Large intestine (tissue), 3 donors: ENCODE measurements at regions not wholly inside any gene's neighbourhood (a gene's known extent, or its start where the extent isn't known, plus 50 kb on each side); places are given as distances from the start of the nearest gene placed in this dataset.

ENCODE experiments used
- DNase-seq, 2 donors: peaks; one replicate each; pipeline versions ENCODE4 v3.0.0 to v3.0.0-alpha.2; 2013
- H3K27ac ChIP-seq: one replicate; pipeline ENCODE4 v1.5.1; 2013; ENCODE audit warnings: low read length
- H3K27me3 ChIP-seq: 2 replicates; pipeline ENCODE4 v1.6.1; 2013; ENCODE audit warnings: low read length; ENCODE audit not compliant: control insufficient read depth, insufficient read depth
- H3K36me3 ChIP-seq: 2 replicates; pipeline ENCODE4 v1.6.1; 2013; ENCODE audit warnings: low read length; ENCODE audit not compliant: control insufficient read depth, insufficient read depth
- H3K4me1 ChIP-seq: one replicate; pipeline ENCODE4 v1.6.1; 2013; ENCODE audit warnings: low read length; ENCODE audit not compliant: control insufficient read depth, insufficient read depth
- H3K4me3 ChIP-seq: one replicate; pipeline ENCODE4 v1.5.1; 2013; ENCODE audit warnings: low read length
- H3K9me3 ChIP-seq: one replicate; pipeline ENCODE4 v1.6.1; 2013; ENCODE audit warnings: mild to moderate bottlenecking, low read depth, low read length, moderate library complexity; ENCODE audit not compliant: control insufficient read depth
- WGBS: methylation state at CpG from one replicate; pipeline ENCODE4 v1.1.5; 2013; ENCODE audit warnings: low lambda C conversion rate; ENCODE audit not compliant: insufficient coverage; 5-methylcytosine and 5-hydroxymethylcytosine counted together

- H3K4me3 ChIP-seq, result no peak overlapping the region
- H3K27me3 ChIP-seq, result no peaks in the 10 kb centered on the region
- 95% methylated on average over 3 of the region's 5 CpGs for WGBS
- no peaks in the 10 kb centered on the region for H3K4me1 ChIP-seq
- H3K9me3 ChIP-seq, result no peaks in the 10 kb centered on the region
- H3K36me3 ChIP-seq, result no peaks in the 10 kb centered on the region
- DNase-seq, result no peak
- no peak overlapping the region for H3K27ac ChIP-seq
These were observed 233.4 kb upstream of the SYT10 start for GRCh38 chr12:33672836-33673577.

- DNase-seq, result no peak
- no peaks in the 10 kb centered on the region for H3K27me3 ChIP-seq
- no peak overlapping the region for H3K27ac ChIP-seq
- no peaks in the 10 kb centered on the region for H3K36me3 ChIP-seq
- H3K4me1 ChIP-seq, result no peaks in the 10 kb centered on the region
- no peaks in the 10 kb centered on the region for H3K9me3 ChIP-seq
- no peak overlapping the region for H3K4me3 ChIP-seq
- WGBS, result 89% methylated on average over 1 of the region's 1 CpG
These were observed 237.2 kb upstream of the SYT10 start for GRCh38 chr12:33676866-33677265.

GRCh38 chr12:33678221-33678964 lies 238.8 kb upstream of the SYT10 start:
- Histone ChIP-seq H3K4me1 (no peaks in the 10 kb centered on the region), H3K36me3 (no peaks in the 10 kb centered on the region), H3K27ac (no peak overlapping the region), H3K27me3 (no peaks in the 10 kb centered on the region), H3K9me3 (no peaks in the 10 kb centered on the region), H3K4me3 (no peak overlapping the region)
- WGBS, result 67% methylated on average over 3 of the region's 8 CpGs
- no peak for DNase-seq

DNA sequence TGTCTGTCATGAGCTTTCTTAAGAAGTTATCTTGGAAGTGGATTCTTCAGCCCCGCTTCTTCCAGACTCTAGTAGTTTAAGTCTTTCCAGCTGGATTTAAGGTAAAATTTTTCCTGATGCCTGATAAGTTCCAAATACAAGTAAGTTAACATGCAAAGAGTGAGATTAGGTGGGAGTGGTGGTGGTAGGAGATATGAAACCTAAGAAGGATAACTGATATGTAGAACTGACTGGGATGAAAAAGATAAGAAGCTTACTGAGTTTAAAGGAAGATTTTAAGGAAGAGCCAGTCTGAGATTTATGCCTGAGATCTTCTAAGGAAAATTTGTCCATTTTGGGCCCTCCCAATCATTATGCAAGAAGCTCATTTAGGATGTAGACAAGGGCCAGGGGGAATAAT lies 250.9 kb upstream of the SYT10 start:
- Histone ChIP-seq H3K4me1 (no peaks in the 10 kb centered on the region), H3K4me3 (no peak overlapping the region), H3K9me3 (no peaks in the 10 kb centered on the region), H3K27me3 (no peaks in the 10 kb centered on the region), H3K36me3 (no peaks in the 10 kb centered on the region), H3K27ac (no peak overlapping the region)
- DNase-seq, result no peak
- 100% methylated on average over 1 of the region's 1 CpG for WGBS

GRCh38 chr12:33703221-33703620 lies 263.6 kb upstream of the SYT10 start:
- Histone ChIP-seq H3K27me3 (no peaks in the 10 kb centered on the region), H3K36me3 (no peaks in the 10 kb centered on the region), H3K27ac (no peak overlapping the region), H3K4me3 (no peak overlapping the region), H3K9me3 (no peaks in the 10 kb centered on the region), H3K4me1 (no peaks in the 10 kb centered on the region)
- no peak for DNase-seq
- 83% methylated on average over 1 of the region's 1 CpG for WGBS

DNA sequence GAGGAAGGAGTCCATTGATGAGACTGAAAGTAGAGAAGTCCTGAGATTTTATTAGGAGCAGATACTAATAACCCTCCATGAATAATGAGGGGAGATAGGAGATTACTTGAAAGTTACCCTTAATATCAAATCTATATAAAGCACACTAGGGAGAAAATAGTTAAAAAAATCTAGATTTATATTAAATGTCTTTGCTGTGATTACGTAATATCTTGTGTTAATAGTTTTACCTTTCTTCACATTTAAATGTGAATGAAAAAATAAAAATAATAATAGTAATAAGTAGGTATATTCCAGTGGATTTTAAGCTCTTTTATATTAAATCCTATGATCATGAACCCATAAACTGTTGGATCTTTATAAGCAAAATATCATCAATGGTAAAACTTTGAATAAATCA lies 267.3 kb upstream of the SYT10 start:
- no peaks in the 10 kb centered on the region for H3K9me3 ChIP-seq
- DNase-seq, result no peak
- H3K4me1 ChIP-seq, result no peaks in the 10 kb centered on the region
- H3K4me3 ChIP-seq, result no peak overlapping the region
- no peak overlapping the region for H3K27ac ChIP-seq
- 100% methylated on average over 1 of the region's 1 CpG for WGBS
- no peaks in the 10 kb centered on the region for H3K27me3 ChIP-seq
- no peaks in the 10 kb centered on the region for H3K36me3 ChIP-seq

GRCh38 chr12:33708935-33709334 lies 269.3 kb upstream of the SYT10 start:
- Histone ChIP-seq H3K4me3 (no peak overlapping the region), H3K9me3 (no peaks in the 10 kb centered on the region), H3K36me3 (no peaks in the 10 kb centered on the region), H3K27ac (no peak overlapping the region), H3K4me1 (no peaks in the 10 kb centered on the region), H3K27me3 (no peaks in the 10 kb centered on the region)
- DNase-seq, result no peak
- WGBS, result no CpG with 5 or more reads among the region's 3 CpGs

GRCh38 chr12:33710548-33710947 lies 270.9 kb upstream of the SYT10 start:
- no peak overlapping the region for H3K4me3 ChIP-seq
- 83% methylated on average over 1 of the region's 2 CpGs for WGBS
- no peaks in the 10 kb centered on the region for H3K27me3 ChIP-seq
- H3K27ac ChIP-seq, result no peak overlapping the region
- no peaks in the 10 kb centered on the region for H3K9me3 ChIP-seq
- H3K36me3 ChIP-seq, result no peaks in the 10 kb centered on the region
- no peaks in the 10 kb centered on the region for H3K4me1 ChIP-seq
- DNase-seq, result no peak

- no peak overlapping the region for H3K4me3 ChIP-seq
- no peaks in the 10 kb centered on the region for H3K27me3 ChIP-seq
- no peaks in the 10 kb centered on the region for H3K36me3 ChIP-seq
- no peaks in the 10 kb centered on the region for H3K9me3 ChIP-seq
- H3K27ac ChIP-seq, result no peak overlapping the region
- WGBS, result 100% methylated on average over 1 of the region's 2 CpGs
- H3K4me1 ChIP-seq, result no peaks in the 10 kb centered on the region
- DNase-seq, result no peak
These were observed 279.0 kb upstream of the SYT10 start for GRCh38 chr12:33718631-33719030.

GRCh38 chr12:33721561-33721960 lies 281.9 kb upstream of the SYT10 start:
- DNase-seq, result no peak
- no CpG with 5 or more reads among the region's 2 CpGs for WGBS
- Histone ChIP-seq H3K4me1 (no peaks in the 10 kb centered on the region), H3K27me3 (no peaks in the 10 kb centered on the region), H3K9me3 (no peaks in the 10 kb centered on the region), H3K36me3 (no peaks in the 10 kb centered on the region), H3K4me3 (no peak overlapping the region), H3K27ac (no peak overlapping the region)

DNA sequence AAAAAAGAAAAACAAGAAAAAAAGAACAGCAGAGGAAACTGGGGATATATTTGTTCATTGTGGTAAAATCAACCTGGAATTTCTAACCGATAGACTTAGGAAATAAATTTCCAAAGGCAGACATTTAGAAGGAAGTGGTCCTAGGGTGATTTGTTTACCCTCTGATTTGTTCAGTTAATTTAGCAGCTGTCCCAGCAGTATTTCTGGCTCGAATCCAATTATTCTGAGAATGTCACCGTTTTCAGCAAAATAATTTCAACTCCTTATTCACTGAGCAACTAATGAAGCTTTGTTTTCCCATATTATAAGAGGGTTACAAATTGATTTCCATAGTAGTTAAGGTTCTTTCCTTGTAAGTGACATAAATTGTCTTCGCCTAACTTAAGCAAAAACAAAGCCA lies 285.2 kb upstream of the SYT10 start:
- Histone ChIP-seq H3K36me3 (no peaks in the 10 kb centered on the region), H3K9me3 (no peaks in the 10 kb centered on the region), H3K4me3 (no peak overlapping the region), H3K27ac (no peak overlapping the region), H3K27me3 (no peaks in the 10 kb centered on the region), H3K4me1 (no peaks in the 10 kb centered on the region)
- no peak for DNase-seq
- 100% methylated on average over 1 of the region's 4 CpGs for WGBS
